HG02973 (cell line): ENCODE measurements at regions not wholly inside any gene's neighbourhood (a gene's known extent, or its start where the extent isn't known, plus 50 kb on each side); places are given as distances from the start of the nearest gene placed in this dataset.
"Not testable (repeated sequence)": the region's sequence is repeated elsewhere in the genome, so short reads cannot be mapped to it uniquely, and the experiment has no call there.

Experiments
- ATAC-seq: cut with Tn5 transposase; IDR thresholded peaks from one replicate; pipeline ENCODE4 v1.9.1; 2021; ENCODE audit warnings: moderate library complexity; ENCODE audit not compliant: unreplicated experiment

DNA sequence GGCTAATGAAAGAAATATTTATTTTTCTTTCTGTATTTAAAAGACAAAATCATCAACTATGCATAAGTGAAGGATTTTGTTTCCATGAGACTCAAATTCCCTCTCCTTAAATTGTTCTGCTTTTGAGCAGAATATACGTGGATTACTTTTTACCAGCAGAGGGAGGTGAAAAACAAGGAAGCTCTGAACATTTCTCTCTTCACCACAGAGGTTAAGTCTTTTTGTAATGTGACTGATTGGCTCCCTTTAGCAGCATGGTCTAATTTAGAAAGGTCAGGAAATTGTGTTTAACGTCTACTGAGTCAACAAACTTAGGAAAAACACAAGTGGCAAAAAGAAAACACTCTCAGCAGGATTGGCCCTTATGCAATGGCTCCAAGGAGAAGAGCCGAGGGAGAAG, 55.1 kb upstream of the F9 start:
- no peak for ATAC-seq

DNA sequence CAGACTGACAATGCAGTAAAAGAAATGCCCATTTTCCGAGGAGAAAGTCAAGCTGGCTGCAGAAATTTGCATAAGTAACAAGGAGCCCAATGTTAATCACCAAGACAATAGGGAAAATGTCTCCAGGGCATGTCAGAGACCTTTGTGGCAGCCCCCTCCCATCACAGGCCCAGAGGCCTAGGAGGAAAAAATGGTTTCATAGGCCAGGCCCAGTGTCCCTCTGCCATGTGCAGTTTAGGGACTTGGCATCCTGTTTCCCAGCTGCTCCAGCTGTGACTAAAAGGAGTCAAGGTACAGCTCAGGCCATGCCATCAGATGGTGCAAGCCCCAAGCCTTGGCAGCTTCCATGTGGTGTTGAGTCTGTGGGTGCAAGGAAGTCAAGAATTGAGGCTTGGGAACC, 68.6 kb upstream of the F9 start:
- not testable (repeated sequence) for ATAC-seq

DNA sequence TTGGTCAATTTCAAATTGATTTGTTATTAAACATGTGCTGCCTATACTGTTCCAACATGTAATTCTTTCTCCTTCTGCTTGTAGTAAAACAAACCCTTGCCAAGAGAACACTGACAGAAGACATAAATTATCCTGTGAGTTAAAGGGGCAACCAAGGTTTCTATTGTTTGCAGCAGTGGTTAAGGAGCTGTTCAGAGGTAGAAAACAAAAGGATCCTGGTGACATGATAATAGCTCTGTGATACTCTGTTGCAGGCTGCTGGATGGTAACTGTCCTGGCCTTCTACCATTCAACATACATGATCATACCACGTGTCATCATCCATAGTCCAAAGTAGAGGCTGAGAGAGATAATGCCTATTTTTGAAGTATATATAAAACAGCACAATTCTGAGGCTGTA, 75.8 kb upstream of the F9 start:
- no peak for ATAC-seq

DNA sequence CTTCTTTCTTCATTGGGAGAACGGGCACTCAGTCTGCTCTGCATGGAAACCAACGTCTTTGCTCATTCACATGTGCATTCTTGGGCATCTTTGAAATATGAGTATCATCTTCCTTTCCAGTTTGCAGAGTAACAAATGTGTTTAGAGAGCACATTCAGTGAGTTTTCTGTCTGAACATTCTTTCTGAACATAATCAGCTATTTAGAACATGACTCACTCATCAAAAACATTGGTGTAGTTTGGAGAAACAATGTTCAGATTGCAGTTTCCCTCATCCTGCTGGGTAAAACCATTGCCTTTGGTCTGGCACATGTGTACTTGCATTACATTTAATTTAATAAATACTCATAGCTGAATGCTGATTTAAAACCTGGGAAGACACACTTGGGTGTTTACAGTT, 81.5 kb upstream of the F9 start:
- ATAC-seq = no peak

DNA sequence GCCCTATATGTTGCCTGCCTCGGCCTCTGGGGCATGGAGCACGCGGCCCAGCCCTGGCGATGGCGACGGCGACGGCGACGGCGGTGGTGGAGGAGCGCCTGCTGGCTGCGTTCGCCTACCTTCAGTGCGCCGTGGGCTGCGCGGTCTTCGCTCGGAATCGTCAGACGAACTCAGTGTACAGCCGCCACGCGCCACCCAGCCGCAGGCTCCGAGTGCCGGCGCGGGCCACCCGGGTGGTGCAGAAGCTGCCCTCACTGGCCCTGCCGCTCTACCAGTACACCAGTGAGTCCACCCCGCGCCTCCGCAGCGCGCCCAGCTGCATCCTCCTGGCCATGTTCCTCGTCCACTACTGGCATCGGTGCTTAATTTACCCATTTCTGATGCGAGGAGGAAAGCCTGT, 83.7 kb upstream of the F9 start:
- ATAC-seq = no peak

DNA sequence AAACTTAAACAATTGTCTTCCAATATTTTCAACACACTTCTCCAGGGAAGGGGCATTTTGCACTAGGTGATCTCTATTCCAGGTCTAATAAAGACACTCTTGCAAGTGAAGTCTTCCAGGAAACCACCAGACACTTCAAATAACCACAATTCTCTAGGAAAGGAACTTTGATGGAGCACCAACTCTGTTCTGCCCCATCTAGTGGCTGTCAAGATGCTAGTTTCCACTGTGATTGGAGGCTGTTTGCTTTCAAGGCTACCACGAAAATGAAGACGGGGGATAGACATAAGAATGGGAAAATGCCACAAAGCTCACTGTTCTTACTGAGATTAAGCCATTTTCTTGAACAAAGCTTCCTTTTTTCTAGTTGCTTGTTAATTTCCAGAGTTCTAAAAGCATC, 100.6 kb upstream of the F9 start:
- no peak for ATAC-seq

DNA sequence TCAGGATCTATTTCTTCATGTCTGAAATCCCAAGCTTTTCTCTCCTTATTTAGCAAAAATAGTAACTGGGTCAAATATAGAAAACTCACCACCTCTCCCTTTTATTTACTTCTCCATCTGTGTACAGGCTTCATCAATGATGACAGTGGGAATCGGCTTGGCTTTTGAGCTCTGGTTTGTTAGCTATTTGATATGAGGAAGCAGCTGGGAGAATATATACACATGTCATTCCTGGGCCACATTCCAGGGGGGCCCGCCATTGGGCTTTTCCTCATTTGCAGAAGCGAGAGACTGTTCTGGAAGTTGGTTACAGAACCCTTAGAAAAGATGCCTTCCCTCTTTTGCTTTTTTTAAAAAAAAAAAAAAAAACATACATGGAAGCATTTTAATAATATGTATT, 107.4 kb upstream of the F9 start:
- ATAC-seq = no peak

DNA sequence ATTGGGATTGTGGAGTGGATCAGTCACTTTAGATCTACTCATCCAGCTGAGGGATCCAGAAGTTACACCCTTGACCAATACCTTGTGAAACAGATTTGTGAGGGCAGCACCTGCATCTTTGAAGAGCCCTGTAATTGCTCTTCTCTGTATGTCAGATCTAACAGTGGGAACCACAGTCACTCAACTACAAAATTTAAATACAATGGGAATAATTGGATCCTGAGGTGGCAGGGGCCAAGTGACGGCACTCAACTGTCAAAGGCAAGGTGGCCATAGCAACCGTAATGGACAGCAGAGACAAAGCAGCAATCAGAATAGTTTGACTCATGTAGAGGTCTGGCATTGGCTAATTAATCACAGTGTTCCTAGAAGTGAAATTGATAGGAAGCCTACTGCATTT, 132.3 kb upstream of the F9 start:
- ATAC-seq = not testable (repeated sequence)

DNA sequence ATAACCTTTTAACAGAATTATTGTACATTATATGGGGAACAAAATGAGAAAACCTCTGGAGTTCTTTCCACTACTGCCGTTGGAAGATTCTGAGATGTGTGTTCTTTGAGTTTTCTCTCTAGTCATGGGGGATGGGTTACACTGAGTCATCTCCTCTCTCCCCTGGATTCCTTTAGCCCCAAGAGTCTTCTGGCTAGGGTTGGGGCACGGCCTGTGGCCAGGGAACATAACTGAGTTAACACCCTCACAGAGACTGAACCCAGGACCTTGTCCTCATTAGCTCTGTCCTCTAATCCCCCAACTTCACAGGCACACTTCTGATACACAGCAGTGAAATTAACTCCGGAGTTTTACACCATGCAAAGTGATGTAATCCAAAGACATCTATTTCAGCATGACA, 142.3 kb upstream of the F9 start:
- no peak for ATAC-seq

DNA sequence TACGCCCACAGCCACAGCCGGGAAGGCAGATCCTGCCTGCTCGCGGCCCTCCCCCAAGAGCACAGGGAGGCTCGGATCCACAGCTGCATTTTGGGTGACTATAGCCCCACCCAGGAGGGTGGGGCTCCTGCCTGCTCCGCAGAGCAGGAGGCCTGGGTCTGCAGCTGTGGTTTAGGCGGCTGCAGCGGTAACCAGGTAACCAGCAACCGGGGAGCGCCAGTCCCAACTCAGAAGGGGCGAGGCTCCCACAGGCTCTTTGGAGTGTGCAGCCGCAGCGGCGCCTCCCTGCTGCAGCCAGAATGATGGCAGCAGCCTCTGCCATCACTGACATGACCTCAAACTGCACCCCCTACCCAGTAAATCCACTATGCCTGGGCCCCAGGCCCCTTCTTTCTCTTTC, 148.0 kb upstream of the F9 start:
- no peak for ATAC-seq

DNA sequence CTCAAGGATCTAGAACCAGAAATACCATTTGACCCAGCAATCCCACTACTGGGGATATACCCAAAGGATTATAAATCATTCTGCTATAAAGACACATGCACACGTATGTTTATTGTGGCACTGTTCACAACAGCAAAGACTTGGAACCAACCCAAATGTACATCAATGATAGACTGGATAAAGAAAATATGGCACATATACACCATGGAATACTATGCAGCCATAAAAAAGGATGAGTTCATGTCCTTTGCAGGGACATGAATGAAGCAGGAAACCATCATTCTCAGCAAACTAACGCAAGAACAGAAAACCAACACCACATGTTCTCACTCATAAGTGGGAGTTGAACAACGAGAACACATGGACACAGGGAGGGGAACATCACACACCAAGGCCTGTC, 154.0 kb upstream of the F9 start:
- not testable (repeated sequence) for ATAC-seq

DNA sequence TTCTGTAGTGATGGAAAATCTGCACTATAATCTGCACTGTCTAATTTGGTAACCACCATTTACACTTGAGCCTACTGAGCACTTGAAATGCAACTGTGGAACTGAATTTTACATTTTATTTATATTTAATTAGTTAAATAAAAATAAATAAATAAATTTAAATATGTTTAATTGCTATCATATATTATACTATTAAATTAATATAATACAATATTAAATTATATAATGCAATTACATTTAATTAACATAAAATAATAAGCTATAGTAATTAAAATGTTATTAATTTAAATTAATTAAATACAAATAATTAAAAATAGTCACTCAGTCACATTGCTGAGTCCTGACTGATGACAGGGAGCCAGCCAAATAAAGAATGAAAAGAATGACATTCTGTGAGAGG, 170.2 kb upstream of the F9 start:
- no peak for ATAC-seq

DNA sequence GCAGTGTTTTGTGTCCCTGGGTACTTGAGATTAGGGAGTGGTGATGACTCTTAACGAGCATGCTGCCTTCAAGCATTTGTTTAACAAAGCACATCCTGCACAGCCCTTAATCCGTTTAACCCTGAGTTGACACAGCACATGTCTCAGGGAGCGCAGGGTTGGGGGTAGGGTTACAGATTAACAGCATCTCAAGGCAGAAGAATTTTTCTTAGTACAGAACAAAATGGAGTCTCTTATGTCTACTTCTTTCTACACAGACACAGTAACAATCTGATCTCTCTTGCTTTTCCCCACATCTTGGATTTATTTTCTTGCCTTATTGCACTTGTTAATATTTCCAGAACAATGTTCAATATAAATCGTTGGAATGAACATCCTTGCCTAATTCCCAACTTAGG, 187.9 kb upstream of the F9 start:
- ATAC-seq = not testable (repeated sequence)

DNA sequence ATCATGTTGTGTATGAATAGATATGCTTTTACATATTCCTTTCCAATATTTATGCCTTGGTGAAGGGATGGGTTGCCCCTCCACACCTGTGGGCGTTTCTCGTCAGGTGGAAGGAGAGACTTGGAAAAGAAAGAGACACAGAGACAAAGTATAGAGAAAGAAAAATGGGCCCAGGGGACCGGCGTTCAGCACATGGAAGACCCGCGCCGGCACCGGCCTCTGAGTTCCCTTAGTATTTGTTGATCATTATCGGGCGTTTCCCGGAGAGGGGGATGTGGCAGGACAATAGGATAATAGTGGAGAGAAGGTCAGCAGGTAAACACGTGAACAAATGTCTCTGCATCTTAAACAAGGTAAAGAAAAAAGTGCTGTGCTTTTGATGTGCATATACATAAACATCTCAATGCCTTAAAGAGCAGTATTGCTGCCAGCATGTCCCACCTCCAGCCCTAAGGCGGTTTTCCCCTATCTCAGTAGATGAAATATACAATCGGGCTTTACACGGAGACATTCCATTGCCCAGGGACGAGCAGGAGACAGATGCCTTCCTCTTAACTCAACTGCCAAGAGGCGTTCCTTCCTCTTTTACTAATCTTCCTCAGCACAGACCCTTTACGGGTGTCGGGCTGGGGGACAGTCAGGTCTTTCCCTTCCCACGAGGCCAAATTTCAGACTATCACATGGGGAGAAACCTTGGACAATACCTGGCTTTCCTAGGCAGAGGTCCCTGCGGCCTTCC, 188.5 kb upstream of the F9 start:
- not testable (repeated sequence) for ATAC-seq

DNA sequence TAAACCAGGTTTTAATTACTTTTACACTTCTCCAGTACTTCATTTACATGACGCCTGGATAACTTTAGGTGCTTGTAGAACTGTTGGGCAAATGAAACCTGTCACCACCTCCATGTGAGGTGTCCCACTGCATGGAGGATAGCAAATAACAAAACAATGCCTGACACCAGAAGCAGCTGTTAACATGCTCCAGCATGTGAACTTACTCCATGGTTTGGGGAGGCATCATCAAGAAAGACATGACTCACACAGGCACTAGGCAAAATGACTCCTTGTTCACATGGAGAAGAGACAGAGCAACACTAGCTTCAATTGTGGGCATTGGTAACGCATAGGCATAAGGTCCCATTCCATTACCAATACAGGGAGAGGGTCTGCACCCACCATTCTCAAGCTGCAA, 198.1 kb upstream of the F9 start:
- no peak for ATAC-seq

DNA sequence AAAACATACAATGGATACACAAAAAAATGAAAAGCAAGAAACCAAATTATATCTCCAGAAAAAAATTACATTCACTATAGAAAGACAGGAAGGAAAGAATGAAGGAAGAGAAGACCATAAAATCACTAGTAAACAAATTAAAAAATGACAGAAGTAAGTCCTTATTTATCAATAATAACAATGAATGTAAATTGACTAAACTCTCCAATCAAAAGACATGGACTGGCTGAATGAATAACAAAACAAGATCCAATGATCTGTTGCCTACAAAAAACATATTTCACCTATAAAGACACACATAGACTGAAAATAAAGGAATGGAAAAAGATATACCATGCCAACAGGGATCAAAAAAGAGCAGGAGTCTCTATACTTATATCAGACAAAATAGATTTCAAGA, 203.2 kb upstream of the F9 start:
- ATAC-seq = no peak

DNA sequence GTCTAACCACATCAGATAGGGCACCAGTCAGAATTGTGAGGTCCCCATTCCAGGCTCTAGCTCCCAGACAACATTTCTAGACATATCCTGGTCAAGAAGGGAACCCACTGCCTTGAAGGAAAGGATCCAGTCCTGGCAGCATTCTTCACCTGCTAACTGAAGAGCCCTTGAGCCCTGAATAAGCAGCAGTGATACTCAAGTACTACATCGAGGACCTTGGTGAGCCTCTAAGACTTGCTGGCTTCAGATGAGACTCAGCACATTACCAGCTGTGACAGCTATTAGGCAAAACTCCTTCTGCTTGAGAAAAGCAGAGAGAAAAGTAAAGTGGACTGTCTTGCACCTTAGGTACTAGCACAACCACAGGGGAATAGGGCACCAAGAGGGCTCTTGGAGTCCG, 205.8 kb upstream of the F9 start:
- no peak for ATAC-seq

DNA sequence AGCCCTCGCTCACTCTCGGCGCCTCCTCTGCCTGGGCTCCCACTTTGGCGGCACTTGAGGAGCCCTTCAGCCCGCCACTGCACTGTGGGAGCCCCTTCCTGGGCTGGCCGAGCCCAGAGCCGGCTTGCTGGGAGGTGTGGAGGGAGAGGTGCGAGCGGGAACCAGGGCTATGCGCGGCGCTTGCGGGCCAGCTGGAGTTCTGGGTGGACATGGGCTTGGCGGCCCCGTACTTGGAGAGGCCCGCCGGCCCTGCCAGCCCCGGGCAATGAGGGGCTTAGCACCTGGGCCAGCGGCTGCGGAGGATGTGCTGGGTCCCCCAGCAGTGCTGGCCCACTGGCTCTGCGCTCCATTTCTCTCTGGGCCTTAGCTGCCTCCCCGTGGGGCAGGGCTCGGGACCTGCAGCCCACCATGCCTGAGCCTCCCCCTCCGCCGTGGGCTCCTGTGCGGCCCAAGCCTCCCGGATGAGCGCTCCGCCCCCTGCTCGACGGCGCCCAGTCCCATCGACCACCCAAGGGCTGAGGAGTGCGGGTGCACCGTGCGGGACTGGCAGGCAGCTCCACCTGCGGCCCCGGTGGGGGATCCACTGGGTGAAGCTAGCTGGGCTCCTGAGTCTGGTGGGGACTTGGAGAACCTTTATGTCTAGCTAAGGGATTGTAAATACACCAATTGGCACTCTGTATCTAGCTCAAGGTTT, 209.7 kb upstream of the F9 start:
- ATAC-seq = not testable (repeated sequence)

DNA sequence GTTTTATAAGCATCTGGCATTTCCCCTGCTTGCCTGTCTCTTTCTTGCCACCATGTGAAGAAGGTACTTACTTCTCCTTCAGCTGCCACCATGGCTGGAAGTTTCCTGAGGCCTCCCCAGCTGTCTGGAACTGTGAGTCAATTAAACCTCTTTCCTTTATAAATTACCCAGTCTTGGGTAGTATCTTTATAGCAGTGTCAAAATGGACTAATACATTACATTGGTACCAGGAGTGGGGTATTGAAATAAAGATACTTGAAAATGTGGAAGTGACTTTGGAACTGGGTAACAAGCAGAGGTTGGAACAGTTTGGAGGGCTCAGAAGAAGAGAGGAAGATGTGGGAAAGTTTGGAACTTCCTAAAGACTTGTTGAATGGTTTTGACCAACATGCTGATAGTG, 223.9 kb upstream of the F9 start:
- ATAC-seq = not testable (repeated sequence)

DNA sequence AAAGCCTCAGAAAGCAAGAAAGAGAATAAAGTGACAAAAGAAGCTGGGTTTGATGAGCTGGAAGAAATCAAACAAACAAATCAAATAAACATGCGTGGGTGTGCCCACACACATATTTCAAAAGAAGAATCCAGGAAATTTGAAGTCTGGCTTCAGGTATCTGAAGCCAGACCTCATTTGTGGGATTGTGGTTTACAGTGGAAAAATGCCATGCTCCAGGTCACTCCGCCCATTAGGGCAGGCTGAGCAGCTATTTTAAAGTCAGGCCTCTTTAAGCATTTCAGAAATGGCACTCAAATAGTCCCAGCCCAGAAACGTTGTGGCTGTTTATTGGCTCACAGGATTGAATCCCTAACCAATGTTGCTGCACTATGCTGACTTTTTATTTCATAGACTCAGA, 226.1 kb upstream of the F9 start:
- ATAC-seq = no peak

DNA sequence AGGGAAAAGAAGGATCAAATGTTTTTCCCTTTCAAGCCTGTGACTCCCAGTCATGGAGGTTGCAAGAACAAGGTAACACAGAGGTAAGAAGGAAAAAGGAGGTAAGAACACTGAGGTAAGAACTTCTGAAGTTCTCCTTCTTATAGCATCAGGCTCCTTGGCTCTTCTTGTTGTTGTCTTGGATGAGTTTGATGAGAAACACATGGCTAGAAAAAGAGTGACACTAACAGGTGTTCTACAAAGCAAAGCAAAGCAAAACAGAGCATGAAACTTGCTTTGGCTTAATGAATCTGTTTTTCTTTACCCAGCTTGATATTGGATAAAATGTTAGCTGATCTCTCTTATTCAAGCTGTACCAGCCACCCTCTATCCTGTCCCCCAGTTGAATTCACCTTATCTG, 231.2 kb upstream of the F9 start:
- no peak for ATAC-seq

DNA sequence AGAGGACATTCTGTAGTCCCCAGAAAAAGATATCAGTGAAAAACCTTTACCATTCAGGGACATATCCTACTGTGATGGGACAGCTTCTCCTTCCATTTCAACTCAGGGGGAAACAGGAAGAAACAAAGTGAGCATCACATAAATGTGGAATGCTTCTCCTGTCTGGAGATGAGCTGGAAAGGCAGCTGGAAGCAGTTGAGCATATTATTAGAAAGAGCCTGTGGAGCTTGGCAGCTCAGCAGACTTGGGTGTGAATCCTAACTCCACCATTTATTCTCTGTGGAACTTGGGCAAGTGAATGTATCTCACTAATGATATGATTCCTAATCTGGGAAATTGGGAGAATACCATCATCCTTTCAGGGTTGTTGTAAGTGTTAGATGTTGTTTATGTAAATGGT, 232.1 kb upstream of the F9 start:
- ATAC-seq = no peak

DNA sequence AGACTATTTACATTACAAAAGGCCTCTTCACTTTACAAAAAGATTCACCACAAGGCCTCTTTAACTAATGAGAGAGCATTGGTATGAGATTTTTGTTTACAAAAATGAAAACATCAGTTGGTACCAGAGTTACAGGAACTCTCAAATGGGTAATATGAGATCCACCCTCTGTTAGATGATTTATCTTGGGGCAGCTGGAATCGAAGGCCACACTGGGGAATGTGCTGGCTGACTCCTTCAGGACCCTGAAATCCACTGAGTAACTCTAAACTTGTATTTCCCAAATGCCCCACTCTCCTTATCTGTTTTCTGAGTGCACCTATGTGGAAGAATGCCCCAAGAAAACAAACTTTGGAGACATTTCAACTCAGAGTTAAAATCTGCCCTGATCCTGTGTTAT, 232.9 kb upstream of the F9 start:
- no peak for ATAC-seq
